ENCODE measurements at regions not wholly inside any gene's neighbourhood (a gene's known extent, or its start where the extent isn't known, plus 50 kb on each side); places are given as distances from the start of the nearest gene placed in this dataset.

GRCh38 chr14:98445718-98446117, 826.3 kb downstream of the BCL11B start:
- in situ Hi-C loops (cut with HindIII; ENCODE audit: low sequenced_read_pairs) = no loop called here

DNA sequence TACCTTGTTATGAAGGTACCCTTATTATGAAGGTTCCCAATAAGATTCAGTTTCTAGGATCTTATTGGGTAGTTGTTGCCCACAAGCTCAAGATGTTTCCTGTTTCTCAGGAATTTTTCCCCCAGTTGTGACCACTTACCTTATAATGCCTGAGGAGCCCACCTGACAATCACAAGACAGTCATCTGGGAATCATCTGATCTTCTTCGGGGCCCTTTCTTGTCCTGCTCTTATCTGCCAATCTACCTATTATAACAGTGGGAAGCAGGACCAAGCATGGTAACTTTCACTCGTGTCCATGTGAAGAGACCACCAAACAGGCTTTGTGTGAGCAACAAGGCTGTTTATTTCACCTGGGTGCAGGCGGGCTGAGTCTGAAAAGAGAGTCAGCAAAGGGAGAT, 825.5 kb downstream of the BCL11B start:
- in situ Hi-C loops (cut with HindIII; ENCODE audit: low sequenced_read_pairs) = no loop called here

DNA sequence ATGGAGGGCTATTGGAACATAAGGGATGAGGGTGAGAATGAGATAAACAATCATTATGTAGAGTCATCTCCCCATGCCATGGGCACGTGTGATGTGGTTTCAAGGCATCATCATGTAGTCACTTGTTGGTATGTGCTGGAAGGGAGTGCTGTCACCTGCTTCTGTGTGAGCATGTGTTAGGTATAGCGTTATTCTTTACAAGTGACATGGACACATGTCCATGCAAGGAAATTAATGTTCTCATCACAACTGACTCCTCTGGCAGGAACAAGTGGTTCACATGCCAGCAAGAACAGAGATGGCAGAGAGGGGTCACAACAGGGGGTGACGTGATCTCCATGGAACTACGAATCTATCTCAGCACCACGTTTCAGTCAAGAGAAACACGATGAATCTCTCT, 815.8 kb downstream of the BCL11B start:
- in situ Hi-C loops (cut with HindIII; ENCODE audit: low sequenced_read_pairs) = no loop called here

- in situ Hi-C loops (cut with HindIII; ENCODE audit: low sequenced_read_pairs) = no loop called here
Observed at GRCh38 chr14:98458702-98459101, 813.3 kb downstream of the BCL11B start.

GRCh38 chr14:98462908-98463307, 809.1 kb downstream of the BCL11B start:
- in situ Hi-C loops (cut with HindIII; ENCODE audit: low sequenced_read_pairs) = no loop called here

DNA sequence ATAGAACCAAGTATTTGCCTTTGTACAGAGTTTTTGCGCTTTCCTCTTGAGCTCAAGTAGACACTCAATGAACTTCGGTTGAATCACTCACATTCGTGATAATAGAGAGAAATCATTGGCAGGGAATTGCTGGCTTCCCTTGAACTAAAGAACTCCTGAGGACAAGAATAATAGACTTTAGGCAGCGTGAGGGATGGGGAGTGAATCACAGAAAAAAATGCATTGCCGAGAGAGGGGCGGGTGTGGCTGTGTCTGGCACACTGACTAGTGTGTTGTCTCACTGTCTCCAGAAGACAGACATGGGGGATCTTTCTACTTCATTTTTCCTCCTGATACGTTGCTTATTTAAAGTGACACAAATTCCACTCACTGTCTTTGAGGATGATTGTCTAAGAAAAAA, 805.2 kb downstream of the BCL11B start:
- in situ Hi-C loops (cut with HindIII; ENCODE audit: low sequenced_read_pairs) = no loop called here

- in situ Hi-C loops (cut with HindIII; ENCODE audit: low sequenced_read_pairs) = no loop called here
Observed at GRCh38 chr14:98470663-98471062, 801.3 kb downstream of the BCL11B start.

DNA sequence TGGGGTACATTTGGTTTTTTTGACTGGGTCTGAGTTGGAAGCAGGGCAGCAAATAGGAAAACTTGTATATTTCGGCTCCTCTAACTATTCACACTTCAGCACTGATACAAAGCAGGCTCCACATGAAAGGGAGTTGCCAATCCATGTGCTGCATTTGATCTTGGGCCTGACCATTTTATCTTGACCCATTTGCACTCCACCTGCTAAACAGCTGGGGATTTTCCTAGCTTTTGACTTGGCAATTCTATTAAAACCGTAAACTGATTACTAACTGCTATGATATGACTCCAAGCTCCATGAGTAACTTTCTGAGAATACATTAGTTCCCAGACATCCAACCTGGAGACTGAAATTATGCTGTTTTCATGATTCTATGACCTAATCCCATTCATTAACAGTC, 797.1 kb downstream of the BCL11B start:
- in situ Hi-C loops (cut with HindIII; ENCODE audit: low sequenced_read_pairs) = no loop called here

DNA sequence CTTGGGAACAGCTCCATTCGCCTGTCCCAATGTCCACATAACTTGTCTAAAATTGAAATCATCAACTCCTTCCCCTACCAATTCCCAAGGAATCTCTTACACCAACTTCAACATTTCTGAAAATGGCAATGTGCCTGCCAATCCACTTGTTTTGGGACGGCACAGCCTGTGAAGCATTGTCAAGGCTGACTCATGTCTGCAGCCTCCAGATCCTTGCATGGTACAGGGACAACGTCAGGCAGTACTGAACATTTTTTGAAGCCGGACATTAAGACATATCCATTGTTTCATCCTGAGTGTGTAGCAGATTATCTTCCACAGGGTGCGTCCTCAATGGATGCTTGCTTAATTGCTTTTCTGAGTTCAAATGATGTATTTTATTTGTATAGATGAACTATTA, 794.1 kb downstream of the BCL11B start:
- in situ Hi-C loops (cut with HindIII; ENCODE audit: low sequenced_read_pairs) = no loop called here

- in situ Hi-C loops (cut with HindIII; ENCODE audit: low sequenced_read_pairs) = no loop called here
Observed at GRCh38 chr14:98489115-98489514, 782.9 kb downstream of the BCL11B start.

GRCh38 chr14:98494582-98494981, 777.4 kb downstream of the BCL11B start:
- in situ Hi-C loops (cut with HindIII; ENCODE audit: low sequenced_read_pairs) = no loop called here

DNA sequence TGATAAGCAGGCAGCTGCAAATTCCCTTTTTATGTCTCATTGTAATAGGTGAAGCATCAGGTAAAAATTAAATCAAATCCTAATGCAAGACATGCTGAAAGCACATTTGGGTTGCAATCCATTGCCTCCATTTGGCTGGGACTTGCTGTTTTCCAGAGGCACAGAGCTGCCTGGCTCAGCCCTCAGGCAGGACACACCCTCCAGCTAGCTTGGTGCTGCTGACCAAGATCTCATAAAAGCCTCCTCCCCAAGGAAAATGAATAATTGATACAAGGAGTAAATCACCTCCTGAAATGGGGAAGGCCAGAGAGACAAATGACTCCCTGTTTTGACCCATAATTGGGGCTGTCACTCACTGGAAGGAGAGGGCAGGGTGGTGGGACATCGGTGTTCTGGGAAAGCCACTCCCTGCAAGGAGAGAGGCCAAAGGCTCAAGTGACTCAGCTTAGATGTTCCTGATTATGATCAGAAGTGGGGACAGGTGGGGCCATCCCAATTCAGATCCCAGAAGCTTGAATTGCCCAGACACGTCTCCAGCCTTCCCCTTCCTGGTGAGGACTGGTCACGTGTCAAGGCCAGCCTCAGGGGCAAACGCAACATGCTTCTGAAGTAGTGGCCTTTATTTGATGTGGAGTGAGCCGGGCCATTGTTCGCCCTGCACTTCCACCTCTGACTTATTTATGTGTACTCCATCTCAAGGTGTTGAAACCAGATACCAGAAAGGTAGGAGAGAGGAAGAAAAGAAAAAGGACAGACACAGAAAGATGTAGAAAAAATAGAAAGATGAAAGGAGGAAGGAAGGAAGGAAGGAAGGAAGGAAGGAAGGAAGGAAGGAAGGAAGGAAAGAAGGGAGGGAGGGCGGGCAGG, 773.7 kb downstream of the BCL11B start:
- in situ Hi-C loops (cut with HindIII; ENCODE audit: low sequenced_read_pairs) = no loop called here

DNA sequence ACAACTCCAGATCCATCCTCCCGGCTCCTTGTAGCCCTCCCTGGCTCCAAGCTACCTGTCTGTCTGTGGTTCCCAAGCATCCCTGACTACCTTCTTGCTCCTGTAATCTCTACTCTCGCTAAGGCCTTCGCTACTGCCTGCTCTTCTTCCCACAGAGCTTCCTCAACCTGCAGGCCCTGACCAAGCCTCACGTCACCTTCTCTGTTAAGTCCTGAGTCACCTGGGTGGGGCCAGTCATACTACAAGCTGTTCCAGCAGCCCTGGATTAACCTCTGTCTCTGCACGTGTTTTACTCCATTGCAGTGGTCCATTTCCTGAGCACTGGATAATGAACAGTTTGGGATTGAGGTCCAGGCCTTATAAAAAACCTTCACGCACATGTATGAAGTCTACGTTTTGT, 770.7 kb downstream of the BCL11B start:
- in situ Hi-C loops (cut with HindIII; ENCODE audit: low sequenced_read_pairs) = no loop called here

DNA sequence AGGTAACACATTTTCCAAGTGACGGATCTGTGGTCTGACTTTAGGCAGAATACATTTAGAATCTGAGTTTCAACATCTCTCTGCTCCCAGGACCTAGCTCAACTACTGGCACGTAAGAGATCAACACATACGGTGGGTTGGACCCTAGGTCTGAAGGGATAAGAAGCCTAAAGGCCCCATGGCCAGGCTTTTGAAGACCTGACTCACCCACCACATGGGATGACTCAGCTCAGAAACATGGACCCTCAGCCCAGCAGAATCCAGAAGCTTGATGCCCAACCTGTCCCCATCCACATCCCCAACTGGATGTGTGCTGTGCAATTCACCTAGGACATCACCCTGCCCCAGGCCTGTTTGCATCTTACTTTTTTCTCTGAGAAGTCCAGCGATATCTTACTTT, 770.2 kb downstream of the BCL11B start:
- in situ Hi-C loops (cut with HindIII; ENCODE audit: low sequenced_read_pairs) = no loop called here

DNA sequence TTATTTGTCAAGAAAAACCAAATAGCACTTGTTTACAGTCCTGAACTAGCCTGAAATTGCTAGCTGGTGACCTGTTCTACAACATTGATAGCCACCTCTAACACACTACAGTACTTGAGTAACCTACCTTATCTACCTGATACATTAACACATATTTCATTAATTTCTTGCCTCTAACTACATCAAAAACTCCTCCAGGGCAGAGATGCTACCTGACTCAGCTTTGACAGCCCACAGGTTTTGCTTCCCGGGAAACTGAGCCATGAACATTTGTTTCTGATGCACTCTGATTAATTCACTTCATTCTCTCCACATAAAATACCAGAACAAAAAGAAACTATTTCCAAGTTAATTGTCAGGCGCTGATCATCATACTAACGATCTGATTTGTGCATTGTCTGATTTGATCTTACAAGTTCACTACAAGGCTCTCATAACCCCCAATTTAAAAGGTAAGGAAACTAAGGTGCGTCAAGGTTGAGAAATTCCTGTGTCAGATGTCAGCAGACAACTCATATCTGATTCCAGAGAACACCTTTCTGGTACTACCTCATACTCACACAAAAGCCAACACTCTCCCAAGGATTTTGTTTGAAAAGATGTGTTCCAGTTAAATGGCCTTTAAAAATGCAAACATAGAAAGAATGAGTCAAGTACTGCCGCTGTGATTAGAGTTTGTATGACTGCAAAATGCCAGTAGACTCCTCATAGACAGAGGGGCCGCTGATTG, 768.7 kb downstream of the BCL11B start:
- in situ Hi-C loops (cut with HindIII; ENCODE audit: low sequenced_read_pairs) = no loop called here

- in situ Hi-C loops (cut with HindIII; ENCODE audit: low sequenced_read_pairs) = no loop called here
Observed at GRCh38 chr14:98507264-98507663, 764.7 kb downstream of the BCL11B start.

DNA sequence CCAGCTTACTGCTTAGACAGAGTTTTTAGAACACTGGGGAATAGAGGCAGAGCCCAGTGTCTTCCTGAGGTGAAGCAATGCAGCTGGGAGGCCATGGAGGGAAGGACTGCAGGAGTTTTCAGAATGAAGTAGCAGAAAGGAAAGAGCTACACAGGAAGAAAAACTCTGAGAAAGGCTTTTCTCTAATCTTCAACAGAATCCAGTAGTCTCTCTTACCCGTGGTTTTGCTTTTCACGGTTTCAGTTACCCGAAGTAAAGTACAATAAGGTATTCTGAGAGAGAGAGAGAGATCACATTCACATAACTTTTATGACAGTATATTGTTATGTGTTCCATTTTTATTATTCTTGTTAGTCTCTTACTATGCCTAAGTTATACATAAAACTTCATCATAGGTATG, 761.6 kb downstream of the BCL11B start:
- in situ Hi-C loops (cut with HindIII; ENCODE audit: low sequenced_read_pairs) = no loop called here

DNA sequence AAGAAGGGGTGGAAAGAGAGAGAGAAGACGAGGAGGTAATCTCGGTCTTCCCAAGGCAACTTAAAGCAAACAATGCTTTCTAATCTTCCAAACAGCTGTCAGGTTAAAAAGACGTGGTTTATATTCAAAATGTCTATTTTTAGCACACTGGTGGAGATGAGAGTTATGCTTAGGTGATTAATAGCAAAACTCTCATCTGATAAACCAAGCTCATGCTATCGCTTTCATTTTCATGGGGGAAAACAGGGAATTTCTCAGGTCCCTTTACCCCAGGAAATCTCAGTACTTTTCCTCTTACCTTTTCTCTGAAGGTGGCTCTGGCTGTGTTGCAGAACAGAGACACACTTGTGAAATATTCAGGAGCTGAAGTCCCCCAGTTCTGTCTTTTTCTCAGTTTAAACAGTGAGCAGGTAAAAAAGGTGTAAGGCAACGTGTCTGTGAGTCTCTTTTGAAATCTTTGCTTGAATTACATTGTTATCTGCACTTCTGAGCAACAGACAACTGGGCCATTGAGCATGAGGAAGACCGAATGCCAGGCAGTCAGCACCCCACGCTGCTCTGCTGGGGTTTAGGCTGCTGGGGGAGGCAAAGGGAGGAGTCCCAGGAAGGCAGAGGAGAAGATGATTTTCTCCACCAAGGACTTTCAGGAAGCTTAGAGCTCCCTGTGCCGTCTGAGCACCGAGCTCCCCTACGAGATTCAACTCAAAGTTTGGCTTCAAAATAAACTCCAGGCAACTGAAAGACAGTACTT, 759.3 kb downstream of the BCL11B start:
- in situ Hi-C loops (cut with HindIII; ENCODE audit: low sequenced_read_pairs) = no loop called here

- in situ Hi-C loops (cut with HindIII; ENCODE audit: low sequenced_read_pairs) = no loop called here
Observed at GRCh38 chr14:98513558-98513957, 758.4 kb downstream of the BCL11B start.

GRCh38 chr14:98514016-98514415, 758.0 kb downstream of the BCL11B start:
- in situ Hi-C loops (cut with HindIII; ENCODE audit: low sequenced_read_pairs) = no loop called here

DNA sequence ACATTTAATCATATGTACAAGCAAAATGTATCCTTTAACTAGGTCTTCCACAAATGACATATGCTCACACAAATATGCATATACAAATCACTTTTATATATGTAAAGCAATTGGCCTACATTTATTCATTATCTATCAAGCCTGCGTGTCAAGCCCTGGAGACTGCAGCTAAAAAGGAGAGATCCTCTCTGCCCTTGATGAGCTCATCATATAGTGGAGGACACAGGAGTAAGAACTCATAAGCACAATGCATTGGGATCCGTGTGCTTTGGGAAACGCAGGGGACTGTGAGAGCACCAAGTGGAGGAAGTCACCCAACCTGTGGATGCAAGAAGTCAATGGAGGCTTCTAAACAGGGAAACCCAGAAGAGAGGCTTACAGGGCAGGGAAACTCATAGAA, 735.7 kb downstream of the BCL11B start:
- in situ Hi-C loops (cut with HindIII; ENCODE audit: low sequenced_read_pairs) = no loop called here

DNA sequence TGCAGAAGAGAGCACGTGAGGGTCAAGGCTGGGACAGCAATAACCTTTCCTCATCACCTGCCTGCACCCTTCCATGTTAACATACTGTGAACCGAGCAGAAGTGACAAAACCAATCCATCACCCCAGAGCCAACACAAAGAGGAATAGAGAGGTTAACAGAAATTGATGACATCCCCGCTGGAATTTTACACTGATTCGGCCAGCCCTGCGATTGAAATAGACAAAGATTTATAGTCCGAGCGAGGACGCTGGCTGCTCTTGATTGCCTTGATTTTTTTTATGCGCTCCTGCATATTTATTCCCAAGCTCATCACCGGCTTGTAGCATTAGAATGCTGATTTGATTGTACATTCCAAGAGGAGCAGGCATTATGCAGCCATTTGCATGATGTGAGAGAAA, 729.7 kb downstream of the BCL11B start:
- in situ Hi-C loops (cut with HindIII; ENCODE audit: low sequenced_read_pairs) = no loop called here
